NCI-H2107 treated with DMSO at 0.1 percent for 48 hours (cell line): ENCODE measurements at regions not wholly inside any gene's neighbourhood (a gene's known extent, or its start where the extent isn't known, plus 50 kb on each side); places are given as distances from the start of the nearest gene placed in this dataset.

Source experiments
- DNase-seq: peaks from one replicate; lab custom pipeline; 2025; ENCODE audit not compliant: unreplicated experiment; lab: John Stamatoyannopoulos, UW

- DNase-seq = no peak
Measured at GRCh38 chr16:85545227-85545818, 67.8 kb upstream of the GSE1 start.

- no peak for DNase-seq
Measured at GRCh38 chr16:85546585-85547447, 66.3 kb upstream of the GSE1 start.

DNA sequence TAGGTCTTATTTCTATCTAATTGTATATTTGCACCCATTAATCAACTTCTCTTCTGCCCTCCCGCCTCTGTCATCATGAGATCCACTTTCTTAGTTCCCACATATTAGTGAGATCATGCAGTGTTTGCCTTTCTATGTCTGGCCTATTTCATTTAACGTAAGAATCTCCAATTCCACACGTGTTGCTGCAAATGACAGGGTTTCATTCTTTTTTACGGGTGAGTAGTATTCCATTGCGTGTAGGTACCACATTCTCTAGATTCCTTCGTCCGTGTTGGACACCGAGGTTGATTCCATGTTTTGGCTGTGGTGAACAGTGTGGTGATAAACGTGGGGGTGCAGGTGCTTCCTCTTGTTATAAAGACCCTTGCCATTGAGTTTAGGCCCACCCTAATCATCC is 64.7 kb upstream of the GSE1 start:
- no peak for DNase-seq

GRCh38 chr16:85549766-85550421 is 63.2 kb upstream of the GSE1 start:
- no peak for DNase-seq

DNA sequence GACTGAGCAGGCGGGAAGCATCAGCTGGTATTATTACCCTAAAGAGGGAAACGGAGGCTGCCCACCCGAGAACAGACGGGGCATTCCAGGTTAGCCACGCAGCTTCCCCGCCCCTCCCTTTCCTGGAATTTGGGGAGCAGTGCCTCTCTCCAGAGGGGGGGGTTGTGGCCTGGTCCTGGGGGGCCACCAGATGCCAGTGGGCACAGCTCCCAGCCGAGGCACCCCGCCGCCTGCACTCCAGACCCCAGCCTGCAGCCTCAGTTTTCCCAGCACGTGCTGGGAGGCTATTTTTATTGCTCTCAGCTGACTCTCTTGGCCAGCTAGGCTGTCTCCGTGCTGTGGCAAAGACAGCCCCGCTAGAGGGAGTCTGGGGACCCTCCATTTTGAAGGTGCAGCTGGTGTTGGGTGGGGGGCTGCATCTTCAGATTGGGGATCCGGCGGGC is 62.7 kb upstream of the GSE1 start:
- DNase-seq = no peak

GRCh38 chr16:85550953-85551924 is 61.9 kb upstream of the GSE1 start:
- DNase-seq = peak; percentile 63

- DNase-seq = no peak
Measured at GRCh38 chr16:85552980-85553435, 60.1 kb upstream of the GSE1 start.

GRCh38 chr16:85553436-85554113 is 59.5 kb upstream of the GSE1 start:
- peak; percentile 34 for DNase-seq

- peak; percentile 69 for DNase-seq
Measured at GRCh38 chr16:85554114-85554888, 58.8 kb upstream of the GSE1 start.

GRCh38 chr16:85554889-85555718 is 58.0 kb upstream of the GSE1 start:
- peak; percentile 55 for DNase-seq

- peak; percentile 48 for DNase-seq
Measured at GRCh38 chr16:85555719-85556455, 57.2 kb upstream of the GSE1 start.

GRCh38 chr16:85556456-85557082 is 56.6 kb upstream of the GSE1 start:
- DNase-seq = peak; percentile 21

GRCh38 chr16:85557083-85557970 is 55.8 kb upstream of the GSE1 start:
- peak; percentile 46 for DNase-seq

GRCh38 chr16:85557971-85558657 is 55.0 kb upstream of the GSE1 start:
- DNase-seq = peak; percentile 89

GRCh38 chr16:85560932-85561247 is 52.2 kb upstream of the GSE1 start:
- DNase-seq = no peak
